GM23248 (cell line): ENCODE measurements at regions not wholly inside any gene's neighbourhood (a gene's known extent, or its start where the extent isn't known, plus 50 kb on each side); places are given as distances from the start of the nearest gene placed in this dataset.

Experiments
- DNase-seq: peaks from one replicate; pipeline ENCODE4 v3.0.0-alpha.2; 2015
- H2AFZ ChIP-seq: fragments of 200-600 bp; sonication (generic); 2 replicates; pipeline ENCODE4 v1.6.1; 2016; ENCODE audit warnings: antibody characterized with exemption
- H3F3A ChIP-seq: fragments of 200-600 bp; sonication (generic); 2 replicates; pipeline ENCODE4 v1.6.1; 2016; ENCODE audit warnings: mild to moderate bottlenecking, antibody characterized with exemption, mixed run types; ENCODE audit not compliant: insufficient read depth
- H3K27ac ChIP-seq: fragments of 200-600 bp; sonication (generic); 2 replicates; pipeline ENCODE4 v1.5.1; 2016; ENCODE audit warnings: mild to moderate bottlenecking
- H3K27me3 ChIP-seq: fragments of 200-600 bp; sonication (generic); replicated peaks from 2 replicates; pipeline ENCODE4 v1.6.1; 2016; ENCODE audit warnings: mild to moderate bottlenecking; ENCODE audit not compliant: insufficient read depth
- H3K36me3 ChIP-seq: fragments of 200-600 bp; sonication (generic); 2 replicates; pipeline ENCODE4 v1.6.1; 2016; ENCODE audit warnings: low read depth, mild to moderate bottlenecking
- H3K4me1 ChIP-seq: fragments of 200-600 bp; sonication (generic); 2 replicates; pipeline ENCODE4 v1.6.1; 2016; ENCODE audit warnings: mild to moderate bottlenecking; ENCODE audit not compliant: insufficient read depth
- H3K4me2 ChIP-seq: fragments of 200-600 bp; sonication (generic); one replicate; pipeline ENCODE4 v1.6.1; 2016; ENCODE audit warnings: mild to moderate bottlenecking; ENCODE audit not compliant: unreplicated experiment
- H3K4me3 ChIP-seq: fragments of 200-600 bp; sonication (generic); 2 replicates; pipeline ENCODE4 v1.5.1; 2016; ENCODE audit warnings: mild to moderate bottlenecking
- H3K79me2 ChIP-seq: fragments of 200-600 bp; sonication (generic); 2 replicates; pipeline ENCODE4 v1.6.1; 2016; ENCODE audit warnings: mild to moderate bottlenecking; ENCODE audit not compliant: insufficient read depth
- H3K9ac ChIP-seq: fragments of 200-600 bp; sonication (generic); 2 replicates; pipeline ENCODE4 v1.6.1; 2016; ENCODE audit warnings: mild to moderate bottlenecking
- H3K9me2 ChIP-seq: fragments of 200-600 bp; sonication (generic); 2 replicates; pipeline ENCODE4 v1.6.1; 2016; ENCODE audit warnings: mixed run types, mild to moderate bottlenecking, moderate library complexity; ENCODE audit not compliant: insufficient read depth
- H3K9me3 ChIP-seq: fragments of 200-600 bp; sonication (generic); one replicate; pipeline ENCODE4 v1.6.1; 2017; ENCODE audit warnings: low read depth
- H4K20me1 ChIP-seq: fragments of 200-600 bp; sonication (generic); 2 replicates; pipeline ENCODE4 v1.6.0; 2016; ENCODE audit not compliant: insufficient read depth
- EZH2 ChIP-seq: fragments of 200-600 bp; sonication (generic); IDR thresholded peaks from 2 replicates; pipeline ENCODE4 v1.6.1; 2018; ENCODE audit warnings: antibody characterized with exemption, mild to moderate bottlenecking; ENCODE audit not compliant: insufficient read depth, poor library complexity, severe bottlenecking
- EZH2phosphoT487 ChIP-seq: fragments of 200-600 bp; sonication (generic); IDR thresholded peaks from 2 replicates; pipeline ENCODE4 v1.6.1; 2018; ENCODE audit warnings: antibody characterized with exemption, moderate library complexity, mild to moderate bottlenecking, low read depth; ENCODE audit not compliant: insufficient read depth
- WGBS, 2 experiments: methylation state at CpG; one replicate each; pipeline ENCODE4 v1.1.6; 2015 to 2017; ENCODE audit warnings: low lambda C conversion rate in 2 of 2, low coverage in 1 of 2; ENCODE audit errors: missing lambda C conversion rate in 2 of 2; 5-methylcytosine and 5-hydroxymethylcytosine counted together
- in situ Hi-C: fragments of 300-500 bp; cut with MboI; formaldehyde crosslinking; loops from 2 replicates; pipeline ENCODE4 v1.15.0; 2020

DNA sequence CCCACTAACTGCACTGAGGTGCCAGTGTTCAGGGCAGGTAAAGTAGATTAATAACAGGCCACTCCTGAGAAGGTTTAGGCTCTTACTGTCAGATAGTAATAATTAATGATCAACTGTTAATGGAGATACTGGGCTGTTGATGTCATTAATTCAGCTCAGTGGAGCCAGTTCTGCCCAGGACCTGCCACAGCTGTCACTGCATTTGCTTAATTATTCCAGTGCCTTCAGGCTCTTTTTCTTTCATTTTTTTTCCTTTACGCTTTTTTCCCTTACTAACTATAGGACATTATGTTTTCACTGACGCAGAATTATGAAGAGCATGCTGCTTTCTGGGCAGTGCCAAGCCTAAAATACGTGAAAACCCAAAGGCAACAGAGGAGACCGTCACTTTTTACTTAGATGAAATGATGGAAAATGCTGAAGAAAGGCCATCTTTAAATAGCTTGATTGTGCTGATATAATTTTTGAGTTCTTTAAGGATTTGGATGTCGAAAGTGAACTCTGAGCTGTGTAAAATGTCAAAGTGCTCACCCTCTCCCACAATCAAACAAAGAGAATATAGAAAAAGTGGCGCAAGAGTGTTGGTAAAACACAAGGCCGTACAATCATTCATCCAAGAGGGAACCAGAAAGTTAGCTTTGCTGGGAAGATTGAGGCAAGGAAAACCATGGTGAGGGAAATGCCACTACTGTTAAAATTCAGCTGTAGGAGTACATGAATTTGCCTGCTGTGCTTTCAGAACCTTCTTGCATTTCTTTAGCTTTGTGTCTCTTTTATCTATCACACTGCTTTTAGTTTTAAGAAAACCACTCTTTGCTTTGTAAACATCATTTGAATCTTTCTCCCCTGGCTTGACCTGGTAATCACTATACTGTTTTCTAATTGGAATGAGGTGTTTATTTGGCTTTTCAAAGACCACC, 192.0 kb upstream of the ZEB2 start:
- Histone ChIP-seq H3K4me2 (no peak overlapping the region), H3K27me3 (no peaks in the 10 kb centered on the region), H3K9me2 (no peaks in the 10 kb centered on the region; the same call in 1 of the 2 replicates), H3K36me3 (no peaks in the 10 kb centered on the region), H3K4me3 (no peak overlapping the region), H3K9me3 (no peaks in the 10 kb centered on the region), H4K20me1 (no peaks in the 10 kb centered on the region), H3K27ac (no peak overlapping the region), H3K9ac (no peak overlapping the region), H3F3A (no peaks in the 10 kb centered on the region), H3K4me1 (no peaks in the 10 kb centered on the region), H2AFZ (peak overlapping the region; percentile 7; the same call in 1 of the 2 replicates), H3K79me2 (no peaks in the 10 kb centered on the region)
- in situ Hi-C loops: no loop called here
- TF ChIP-seq EZH2phosphoT487 (no peak), EZH2 (no peak)
- no peak for DNase-seq
- 91 to 92% methylated on average over 7 of the region's 7 CpGs for WGBS, 2 experiments

DNA sequence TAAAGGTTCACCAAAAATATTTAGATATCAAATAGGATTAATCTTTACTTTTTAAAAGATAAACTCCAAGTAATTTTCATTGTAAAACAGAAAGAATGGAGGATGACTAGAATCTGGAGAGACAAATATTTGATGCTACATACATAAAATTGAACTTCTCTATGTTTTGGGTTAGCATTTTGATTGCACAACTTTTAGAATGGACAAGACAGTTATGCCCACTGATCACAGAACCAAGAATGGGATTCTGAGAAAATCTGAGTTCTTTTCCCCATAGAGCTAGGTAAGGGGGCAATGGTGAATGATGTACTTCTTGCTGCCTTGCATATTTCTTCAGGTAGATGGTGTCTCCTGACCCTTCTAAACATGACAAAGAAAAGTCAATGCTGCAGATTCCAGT, 191.2 kb upstream of the ZEB2 start:
- Histone ChIP-seq H3F3A (no peaks in the 10 kb centered on the region), H4K20me1 (no peaks in the 10 kb centered on the region), H3K27me3 (no peaks in the 10 kb centered on the region), H2AFZ (no peak overlapping the region), H3K4me1 (no peaks in the 10 kb centered on the region), H3K36me3 (no peaks in the 10 kb centered on the region), H3K9me2 (no peaks in the 10 kb centered on the region; the same call in 1 of the 2 replicates), H3K79me2 (no peaks in the 10 kb centered on the region), H3K4me3 (no peak overlapping the region), H3K27ac (no peak overlapping the region), H3K9ac (no peak overlapping the region), H3K9me3 (no peaks in the 10 kb centered on the region), H3K4me2 (no peak overlapping the region)
- in situ Hi-C loops: no loop called here
- DNase-seq: no peak
- TF ChIP-seq EZH2phosphoT487 (no peak), EZH2 (no peak)

DNA sequence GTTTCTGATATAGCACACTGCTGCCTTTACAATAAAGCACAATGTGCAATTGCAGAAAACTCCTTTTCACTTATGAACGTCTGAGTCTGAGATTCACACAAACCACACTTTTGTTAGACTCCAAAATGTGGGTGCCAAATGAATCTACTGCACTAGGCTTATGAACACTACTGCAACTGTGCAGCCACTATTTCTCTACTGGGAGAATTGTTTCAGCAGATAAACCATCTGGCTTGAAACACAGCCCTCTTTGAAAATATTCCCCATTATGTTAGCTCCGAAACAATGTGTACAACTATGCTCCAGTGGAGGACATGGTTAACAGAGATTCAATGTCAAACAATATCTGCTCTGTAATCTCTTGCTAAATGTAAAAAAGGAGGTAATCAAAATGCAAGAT, 188.7 kb upstream of the ZEB2 start:
- DNase-seq: no peak
- H3K4me1 ChIP-seq: peaks cover 4% of the 10 kb centered on the region; the same call in 1 of the 2 replicates
- no peaks in the 10 kb centered on the region for H3K79me2 ChIP-seq
- TF ChIP-seq EZH2phosphoT487 (no peak), EZH2 (no peak)
- no peaks in the 10 kb centered on the region for H3F3A ChIP-seq
- no peaks in the 10 kb centered on the region for H3K9me3 ChIP-seq
- no peaks in the 10 kb centered on the region for H4K20me1 ChIP-seq
- WGBS, 2 experiments: 90 to 95% methylated on average over 2 of the region's 2 CpGs
- no peak overlapping the region for H2AFZ ChIP-seq
- in situ Hi-C loops: no loop called here
- no peak overlapping the region for H3K4me3 ChIP-seq
- H3K27me3 ChIP-seq: no peaks in the 10 kb centered on the region
- H3K36me3 ChIP-seq: no peaks in the 10 kb centered on the region
- H3K9me2 ChIP-seq: no peaks in the 10 kb centered on the region; the same call in 1 of the 2 replicates
- no peak overlapping the region for H3K4me2 ChIP-seq
- H3K27ac ChIP-seq: no peak overlapping the region
- H3K9ac ChIP-seq: no peak overlapping the region

DNA sequence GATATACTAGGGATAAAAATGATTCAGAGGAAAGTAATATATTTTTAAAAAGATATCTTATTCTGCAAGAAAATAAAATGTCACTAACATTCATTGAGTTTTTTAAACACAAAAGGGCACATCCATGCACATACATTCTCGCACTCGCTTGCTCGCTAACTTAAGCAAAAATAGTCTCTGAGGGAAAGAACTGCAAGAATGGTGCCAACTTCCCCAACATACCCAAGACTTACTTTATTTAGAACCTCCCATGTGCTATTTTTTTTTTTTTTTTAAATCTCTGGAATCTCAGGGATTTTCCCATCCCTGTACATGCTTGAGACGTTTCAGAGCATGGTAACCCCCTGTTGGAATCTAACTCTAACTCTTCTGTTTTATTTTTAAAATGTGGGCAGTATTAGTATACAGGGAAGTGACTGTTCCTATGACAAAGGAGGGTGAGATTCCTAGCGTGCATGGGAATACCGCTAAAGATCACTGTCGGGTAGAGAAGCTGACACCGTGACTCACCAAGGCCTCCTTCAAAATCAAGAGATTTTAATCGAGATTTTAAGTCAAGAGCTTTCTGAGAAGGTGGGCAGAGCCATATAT, 187.9 kb upstream of the ZEB2 start:
- H3K4me3 ChIP-seq: no peak overlapping the region
- H3K4me2 ChIP-seq: no peak overlapping the region
- TF ChIP-seq EZH2phosphoT487 (no peak), EZH2 (no peak)
- H3K79me2 ChIP-seq: no peaks in the 10 kb centered on the region
- no peaks in the 10 kb centered on the region for H4K20me1 ChIP-seq
- in situ Hi-C loops: no loop called here
- H3F3A ChIP-seq: no peaks in the 10 kb centered on the region
- H2AFZ ChIP-seq: no peak overlapping the region
- H3K36me3 ChIP-seq: no peaks in the 10 kb centered on the region
- H3K9ac ChIP-seq: no peak overlapping the region
- H3K4me1 ChIP-seq: peaks cover 4% of the 10 kb centered on the region; the same call in 1 of the 2 replicates
- no peaks in the 10 kb centered on the region for H3K9me3 ChIP-seq
- no peak for DNase-seq
- no peak overlapping the region for H3K27ac ChIP-seq
- no peaks in the 10 kb centered on the region for H3K27me3 ChIP-seq
- WGBS, 2 experiments: 91% methylated on average over 9 of the region's 9 CpGs
- no peaks in the 10 kb centered on the region for H3K9me2 ChIP-seq
